WERI-Rb-1 (cell line): ENCODE measurements at regions not wholly inside any gene's neighbourhood (a gene's known extent, or its start where the extent isn't known, plus 50 kb on each side); places are given as distances from the start of the nearest gene placed in this dataset.

Experiments
- DNase-seq: peaks from one replicate; pipeline ENCODE4 v3.0.0-alpha.2; 2020
- H3K27ac ChIP-seq: fragments of 250-450 bp; sonication (Bioruptor Pico); 2 replicates; pipeline ENCODE4 v1.5.1; 2020; ENCODE audit warnings: mild to moderate bottlenecking, moderate library complexity
- H3K27me3 ChIP-seq: fragments of 250-450 bp; sonication (Bioruptor Pico); 2 replicates; pipeline ENCODE4 v1.5.1; 2021; ENCODE audit warnings: mild to moderate bottlenecking, low read depth, moderate library complexity; ENCODE audit not compliant: insufficient read depth, severe bottlenecking
- H3K36me3 ChIP-seq: fragments of 250-450 bp; sonication (Bioruptor Pico); 2 replicates; pipeline ENCODE4 v1.5.1; 2020; ENCODE audit warnings: mild to moderate bottlenecking, moderate library complexity
- H3K4me3 ChIP-seq: 2 replicates; pipeline ENCODE4 v1.5.1; 2011; ENCODE audit warnings: low read depth, mild to moderate bottlenecking, control low read depth, low read length
- H3K9me3 ChIP-seq: fragments of 250-450 bp; sonication (Bioruptor Pico); 2 replicates; pipeline ENCODE4 v1.5.1; 2021; ENCODE audit warnings: mild to moderate bottlenecking, moderate library complexity; ENCODE audit not compliant: severe bottlenecking
- TF ChIP-seq, protein P1 (sequence below): IDR thresholded peaks from 2 replicates; pipeline ENCODE4 v1.5.1; 2011; ENCODE audit warnings: low read depth, mild to moderate bottlenecking, control low read depth, inconsistent platforms, low read length

DNA sequence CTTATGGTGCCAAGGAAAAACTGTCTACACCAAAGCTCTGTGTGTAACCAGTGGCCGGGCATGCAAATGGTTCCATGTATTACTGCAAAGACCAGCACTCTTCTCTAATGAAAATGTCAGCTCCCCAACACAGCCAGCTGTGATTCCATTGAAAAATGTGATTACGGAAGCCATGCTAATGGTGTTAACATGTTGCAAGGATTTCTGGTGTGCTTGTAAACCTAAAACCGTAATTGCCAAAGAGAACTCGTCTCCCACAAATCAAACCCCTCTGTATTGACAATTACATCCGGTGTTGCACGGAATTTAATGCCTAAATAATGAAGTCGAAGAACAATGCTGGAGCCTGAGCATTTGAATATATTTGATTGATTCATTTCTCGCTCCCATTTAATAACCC lies 351.7 kb downstream of the NPIPA8 start:
- DNase-seq: no peak
- no peaks in the 10 kb centered on the region for H3K36me3 ChIP-seq
- no peaks in the 10 kb centered on the region for H3K27me3 ChIP-seq
- TF ChIP-seq, protein P1, sequence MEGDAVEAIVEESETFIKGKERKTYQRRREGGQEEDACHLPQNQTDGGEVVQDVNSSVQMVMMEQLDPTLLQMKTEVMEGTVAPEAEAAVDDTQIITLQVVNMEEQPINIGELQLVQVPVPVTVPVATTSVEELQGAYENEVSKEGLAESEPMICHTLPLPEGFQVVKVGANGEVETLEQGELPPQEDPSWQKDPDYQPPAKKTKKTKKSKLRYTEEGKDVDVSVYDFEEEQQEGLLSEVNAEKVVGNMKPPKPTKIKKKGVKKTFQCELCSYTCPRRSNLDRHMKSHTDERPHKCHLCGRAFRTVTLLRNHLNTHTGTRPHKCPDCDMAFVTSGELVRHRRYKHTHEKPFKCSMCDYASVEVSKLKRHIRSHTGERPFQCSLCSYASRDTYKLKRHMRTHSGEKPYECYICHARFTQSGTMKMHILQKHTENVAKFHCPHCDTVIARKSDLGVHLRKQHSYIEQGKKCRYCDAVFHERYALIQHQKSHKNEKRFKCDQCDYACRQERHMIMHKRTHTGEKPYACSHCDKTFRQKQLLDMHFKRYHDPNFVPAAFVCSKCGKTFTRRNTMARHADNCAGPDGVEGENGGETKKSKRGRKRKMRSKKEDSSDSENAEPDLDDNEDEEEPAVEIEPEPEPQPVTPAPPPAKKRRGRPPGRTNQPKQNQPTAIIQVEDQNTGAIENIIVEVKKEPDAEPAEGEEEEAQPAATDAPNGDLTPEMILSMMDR: no peak
- no peaks in the 10 kb centered on the region for H3K9me3 ChIP-seq
- H3K27ac ChIP-seq: no peak overlapping the region
- H3K4me3 ChIP-seq: no peak overlapping the region

GRCh38 chr16:17983847-17984639 lies 352.5 kb downstream of the NPIPA8 start:
- TF ChIP-seq, protein P1: no peak
- no peak overlapping the region for H3K4me3 ChIP-seq
- no peaks in the 10 kb centered on the region for H3K27me3 ChIP-seq
- no peak for DNase-seq
- no peaks in the 10 kb centered on the region for H3K9me3 ChIP-seq
- H3K36me3 ChIP-seq: no peaks in the 10 kb centered on the region
- H3K27ac ChIP-seq: no peak overlapping the region

- Histone ChIP-seq H3K9me3 (no peaks in the 10 kb centered on the region), H3K36me3 (no peaks in the 10 kb centered on the region), H3K27ac (no peak overlapping the region), H3K27me3 (no peaks in the 10 kb centered on the region), H3K4me3 (no peak overlapping the region)
- no peak for DNase-seq
- TF ChIP-seq, protein P1: no peak
These were observed 353.4 kb downstream of the NPIPA8 start for GRCh38 chr16:17983114-17983513.

- Histone ChIP-seq H3K36me3 (no peaks in the 10 kb centered on the region), H3K27me3 (no peaks in the 10 kb centered on the region), H3K27ac (no peak overlapping the region), H3K4me3 (no peak overlapping the region), H3K9me3 (no peaks in the 10 kb centered on the region)
- TF ChIP-seq, protein P1: no peak
- DNase-seq: no peak
These were observed 359.3 kb downstream of the NPIPA8 start for GRCh38 chr16:17977260-17977659.

GRCh38 chr16:17972460-17972943 lies 364.0 kb downstream of the NPIPA8 start:
- no peak overlapping the region; the same call in 1 of the 2 replicates for H3K4me3 ChIP-seq
- DNase-seq: peak; percentile 90
- no peaks in the 10 kb centered on the region for H3K27me3 ChIP-seq
- TF ChIP-seq, protein P1: no peak
- H3K9me3 ChIP-seq: no peaks in the 10 kb centered on the region
- H3K27ac ChIP-seq: peak overlapping the region; percentile 84
- H3K36me3 ChIP-seq: no peaks in the 10 kb centered on the region
